Ammon's horn (tissue), 1 donor: ENCODE measurements at regions not wholly inside any gene's neighbourhood (a gene's known extent, or its start where the extent isn't known, plus 50 kb on each side); places are given as distances from the start of the nearest gene placed in this dataset.
A peak's percentile ranks its signal among the peaks of the same experiment; 100 is the strongest.
"Not testable (repeated sequence)": the region's sequence is repeated elsewhere in the genome, so short reads cannot be mapped to it uniquely, and the experiment has no call there.

Experiments
- DNase-seq: peaks from one replicate; pipeline ENCODE4 v3.0.0-alpha.2; 2016; ENCODE audit warnings: low spot score

GRCh38 chr3:4897765-4898453 lies 81.3 kb upstream of the BHLHE40 start:
- peak; percentile 23 for DNase-seq

- no peak for DNase-seq
These were observed 80.6 kb upstream of the BHLHE40 start for GRCh38 chr3:4898454-4899313.

GRCh38 chr3:4899710-4900109 lies 79.5 kb upstream of the BHLHE40 start:
- DNase-seq = no peak

- no peak for DNase-seq
These were observed 78.9 kb upstream of the BHLHE40 start for GRCh38 chr3:4900298-4900697.

- no peak for DNase-seq
These were observed 74.2 kb upstream of the BHLHE40 start for GRCh38 chr3:4904811-4905695.

- DNase-seq = no peak
These were observed 73.1 kb upstream of the BHLHE40 start for GRCh38 chr3:4906107-4906621.

GRCh38 chr3:4907050-4907449 lies 72.2 kb upstream of the BHLHE40 start:
- DNase-seq = no peak

GRCh38 chr3:4907643-4908432 lies 71.4 kb upstream of the BHLHE40 start:
- no peak for DNase-seq

- no peak for DNase-seq
These were observed 70.6 kb upstream of the BHLHE40 start for GRCh38 chr3:4908433-4909156.

GRCh38 chr3:4914464-4914863 lies 64.8 kb upstream of the BHLHE40 start:
- no peak for DNase-seq

- not testable (repeated sequence) for DNase-seq
These were observed 57.6 kb upstream of the BHLHE40 start for GRCh38 chr3:4921589-4921988.

GRCh38 chr3:4926892-4927291 lies 52.3 kb upstream of the BHLHE40 start:
- DNase-seq = no peak

GRCh38 chr3:4928277-4928789 lies 50.9 kb upstream of the BHLHE40 start:
- DNase-seq = no peak
